ENCODE measurements at regions not wholly inside any gene's neighbourhood (a gene's known extent, or its start where the extent isn't known, plus 50 kb on each side); places are given as distances from the start of the nearest gene placed in this dataset.

GRCh38 chr16:77093999-77094398 is 97.0 kb upstream of the MON1B start:
- Histone ChIP-seq H3K27me3 (ENCODE audit: insufficient read depth, low read length) (no peaks in the 10 kb centered on the region), H3K4me2 (ENCODE audit: low read length) (no peak overlapping the region), H3K9me3 (ENCODE audit: insufficient read depth, low read depth, low read length) (no peaks in the 10 kb centered on the region), H3K4me1 (ENCODE audit: insufficient read depth, low read length) (no peaks in the 10 kb centered on the region), H4K20me1 (ENCODE audit: insufficient read depth, low read length) (no peaks in the 10 kb centered on the region), H3K27ac (ENCODE audit: low read depth, low read length) (no peak overlapping the region), H3K79me2 (ENCODE audit: insufficient read depth, low read length) (no peaks in the 10 kb centered on the region), H3K4me3 (ENCODE audit: insufficient read depth, low read depth, low read length) (no peak overlapping the region), H2AFZ (ENCODE audit: low read depth, low read length) (no peak overlapping the region), H3K36me3 (ENCODE audit: insufficient read depth, low read length) (no peaks in the 10 kb centered on the region), H3K9ac (ENCODE audit: low read length) (no peak overlapping the region)
- no peaks in the 10 kb centered on the region for H3K27me3 Mint-ChIP-seq (ENCODE audit: low read depth, unreplicated experiment)
- DNase-seq (ENCODE audit: low read depth) (no peak), FAIRE-seq (no peak)
- peaks cover 2% of the 10 kb centered on the region for H3K9me3 Mint-ChIP-seq (ENCODE audit: unreplicated experiment)
- TF ChIP-seq CTCF (IDR thresholded peaks at IDR 0.05; ENCODE audit: insufficient read depth, low read depth, low read length): no peak
- no peak overlapping the region for H3K4me3 Mint-ChIP-seq (ENCODE audit: unreplicated experiment)
- H3K27ac Mint-ChIP-seq (ENCODE audit: unreplicated experiment): no peak overlapping the region
- H3K4me1 Mint-ChIP-seq (ENCODE audit: low read depth, unreplicated experiment): no peaks in the 10 kb centered on the region
- H3K36me3 Mint-ChIP-seq (ENCODE audit: low read depth, unreplicated experiment): no peaks in the 10 kb centered on the region

- FAIRE-seq: no peak
- Mint-ChIP-seq H3K4me1 (ENCODE audit: low read depth, unreplicated experiment) (no peaks in the 10 kb centered on the region), H3K9me3 (ENCODE audit: unreplicated experiment) (peaks cover 5% of the 10 kb centered on the region)
Measured at GRCh38 chr16:77111056-77111565, 79.9 kb upstream of the MON1B start.

GRCh38 chr16:77112746-77113145 is 78.2 kb upstream of the MON1B start:
- Mint-ChIP-seq H3K36me3 (ENCODE audit: low read depth, unreplicated experiment) (no peaks in the 10 kb centered on the region), H3K4me3 (ENCODE audit: unreplicated experiment) (no peak overlapping the region), H3K4me1 (ENCODE audit: low read depth, unreplicated experiment) (no peaks in the 10 kb centered on the region), H3K27me3 (ENCODE audit: low read depth, unreplicated experiment) (no peaks in the 10 kb centered on the region), H3K9me3 (ENCODE audit: unreplicated experiment) (no peaks in the 10 kb centered on the region), H3K27ac (ENCODE audit: unreplicated experiment) (no peak overlapping the region)
- Histone ChIP-seq H3K9ac (ENCODE audit: low read length) (no peak overlapping the region), H3K79me2 (ENCODE audit: insufficient read depth, low read length) (no peaks in the 10 kb centered on the region), H3K9me3 (ENCODE audit: insufficient read depth, low read depth, low read length) (no peaks in the 10 kb centered on the region), H3K27me3 (ENCODE audit: insufficient read depth, low read length) (no peaks in the 10 kb centered on the region), H3K4me3 (ENCODE audit: insufficient read depth, low read depth, low read length) (no peak overlapping the region), H2AFZ (ENCODE audit: low read depth, low read length) (no peak overlapping the region), H3K4me1 (ENCODE audit: insufficient read depth, low read length) (no peaks in the 10 kb centered on the region), H3K36me3 (ENCODE audit: insufficient read depth, low read length) (no peaks in the 10 kb centered on the region), H4K20me1 (ENCODE audit: insufficient read depth, low read length) (no peaks in the 10 kb centered on the region), H3K27ac (ENCODE audit: low read depth, low read length) (no peak overlapping the region), H3K4me2 (ENCODE audit: low read length) (no peak overlapping the region)
- FAIRE-seq (no peak), DNase-seq (ENCODE audit: low read depth) (no peak)
- TF ChIP-seq EZH2 (IDR thresholded peaks at IDR 0.05; ENCODE audit: insufficient read depth, low read length) (no peak), CTCF (IDR thresholded peaks at IDR 0.05; ENCODE audit: insufficient read depth, low read depth, low read length) (no peak)

More at GRCh38 chr16:77111056-77111565, 79.9 kb upstream of the MON1B start:
- H3K27ac Mint-ChIP-seq (ENCODE audit: unreplicated experiment): no peak overlapping the region
- H3K36me3 Mint-ChIP-seq (ENCODE audit: low read depth, unreplicated experiment): no peaks in the 10 kb centered on the region
- Histone ChIP-seq H2AFZ (ENCODE audit: low read depth, low read length) (no peak overlapping the region), H3K27me3 (ENCODE audit: insufficient read depth, low read length) (no peaks in the 10 kb centered on the region), H4K20me1 (ENCODE audit: insufficient read depth, low read length) (no peaks in the 10 kb centered on the region), H3K36me3 (ENCODE audit: insufficient read depth, low read length) (no peaks in the 10 kb centered on the region), H3K4me2 (ENCODE audit: low read length) (no peak overlapping the region), H3K4me1 (ENCODE audit: insufficient read depth, low read length) (no peaks in the 10 kb centered on the region), H3K9me3 (ENCODE audit: insufficient read depth, low read depth, low read length) (no peaks in the 10 kb centered on the region), H3K79me2 (ENCODE audit: insufficient read depth, low read length) (no peaks in the 10 kb centered on the region), H3K9ac (ENCODE audit: low read length) (no peak overlapping the region), H3K4me3 (ENCODE audit: insufficient read depth, low read depth, low read length) (no peak overlapping the region), H3K27ac (ENCODE audit: low read depth, low read length) (no peak overlapping the region)
- H3K4me3 Mint-ChIP-seq (ENCODE audit: unreplicated experiment): no peak overlapping the region
- H3K27me3 Mint-ChIP-seq (ENCODE audit: low read depth, unreplicated experiment): no peaks in the 10 kb centered on the region
- no peak for DNase-seq (ENCODE audit: low read depth)
- TF ChIP-seq CTCF (IDR thresholded peaks at IDR 0.05; ENCODE audit: insufficient read depth, low read depth, low read length) (no peak), EZH2 (IDR thresholded peaks at IDR 0.05; ENCODE audit: insufficient read depth, low read length) (no peak)

Measured in astrocyte (in vitro differentiated cells and primary cell).